ENCODE measurements at regions not wholly inside any gene's neighbourhood (a gene's known extent, or its start where the extent isn't known, plus 50 kb on each side); places are given as distances from the start of the nearest gene placed in this dataset.

- no peaks in the 10 kb centered on the region for H3K79me2 ChIP-seq (ENCODE audit: control insufficient read depth, insufficient read depth, low read length)
- in situ Hi-C loops (cut with MboI) = no loop called here
- ChIA-PET CTCF (ENCODE audit: low intra/inter-chr PET ratio) (no interaction called here), POLR2A (no interaction called here)
- no peaks in the 10 kb centered on the region for H3K36me3 ChIP-seq (ENCODE audit: control insufficient read depth, insufficient read depth, low read length)
- 0% methylated on average over 1 of the region's 1 CpG for WGBS (ENCODE audit: insufficient coverage, low coverage, missing lambda C conversion rate)
- H3K4me2 ChIP-seq (ENCODE audit: insufficient read depth, low read length) = no peak overlapping the region
- no peaks in the 10 kb centered on the region for H3K4me1 ChIP-seq (replicated peaks in 1 of 2; ENCODE audit: control insufficient read depth in 2 of 2, insufficient read depth in 2 of 2, low read length in 2 of 2)
- intact Hi-C loops (cut with micrococcal nuclease) = loop anchor here (5.0 kb wide), 1 partner anchor 48 kb away; no protein-coding TSS in a partner anchor
- TF ChIP-seq ZNF280B (CRISPR knock-in tag; IDR thresholded peaks at IDR 0.05) (0 out of 2 replicates have a peak, but pooled peaks have one; percentile 52), MTA1 (IDR thresholded peaks at IDR 0.05; ENCODE audit: borderline replicate concordance) (no peak), ELF2 (CRISPR knock-in tag; IDR thresholded peaks at IDR 0.05) (0 out of 2 replicates have a peak, but pooled peaks have one; percentile 53), HDAC6 (IDR thresholded peaks at IDR 0.05; ENCODE audit: low read depth, low read length) (no peak)
- H3K9me3 ChIP-seq (replicated peaks; ENCODE audit: control insufficient read depth, insufficient read depth, low read depth, low read length) = peaks cover 7% of the 10 kb centered on the region
- no peak overlapping the region for H3K9ac ChIP-seq (ENCODE audit: insufficient read depth in 1 of 2, low read depth in 2 of 2, low read length in 2 of 2)
- no peaks in the 10 kb centered on the region for H3K9me1 ChIP-seq (ENCODE audit: control insufficient read depth, insufficient read depth, low read length)
- H3K27ac ChIP-seq (ENCODE audit: extremely low read depth, low read depth, low read length) = no peak overlapping the region
- DNase-seq (ENCODE audit: extremely low read depth in 1 of 4, low spot score in 3 of 4) = no peak
- H2AFZ ChIP-seq (ENCODE audit: low read depth, low read length) = no peak overlapping the region
- ATAC-seq = no peak
- no peaks in the 10 kb centered on the region for H3K27me3 ChIP-seq (ENCODE audit: control insufficient read depth in 2 of 2, insufficient read depth in 2 of 2, low read length in 2 of 2)
- no TSS peak for BruUV-seq (replicated peaks)
- H3K4me3 ChIP-seq = no peak overlapping the region
- no peak for FAIRE-seq
- no peaks in the 10 kb centered on the region for H4K20me1 ChIP-seq (replicated peaks; ENCODE audit: control insufficient read depth, insufficient read depth, low read length)
These were observed 1377.2 kb upstream of the MIR17HG start for GRCh38 chr13:89970353-89970709.

GRCh38 chr13:89977203-89977602 is 1370.3 kb upstream of the MIR17HG start:
- Histone ChIP-seq H3K36me3 (ENCODE audit: control insufficient read depth, insufficient read depth, low read length) (no peaks in the 10 kb centered on the region), H4K20me1 (replicated peaks; ENCODE audit: control insufficient read depth, insufficient read depth, low read length) (no peaks in the 10 kb centered on the region), H2AFZ (ENCODE audit: low read depth, low read length) (no peak overlapping the region), H3K4me3 (no peak overlapping the region), H3K4me1 (replicated peaks in 1 of 2; ENCODE audit: control insufficient read depth in 2 of 2, insufficient read depth in 2 of 2, low read length in 2 of 2) (no peaks in the 10 kb centered on the region), H3K9me3 (replicated peaks; ENCODE audit: control insufficient read depth, insufficient read depth, low read depth, low read length) (no peaks in the 10 kb centered on the region; the same call in none of the 2 replicates), H3K79me2 (ENCODE audit: control insufficient read depth, insufficient read depth, low read length) (no peaks in the 10 kb centered on the region), H3K27me3 (ENCODE audit: control insufficient read depth in 2 of 2, insufficient read depth in 2 of 2, low read length in 2 of 2) (no peaks in the 10 kb centered on the region), H3K27ac (ENCODE audit: extremely low read depth, low read depth, low read length) (no peak overlapping the region), H3K4me2 (ENCODE audit: insufficient read depth, low read length) (no peak overlapping the region), H3K9me1 (ENCODE audit: control insufficient read depth, insufficient read depth, low read length) (no peaks in the 10 kb centered on the region), H3K9ac (ENCODE audit: insufficient read depth in 1 of 2, low read depth in 2 of 2, low read length in 2 of 2) (no peak overlapping the region)
- intact Hi-C loops (cut with micrococcal nuclease) (no loop called here), in situ Hi-C loops (cut with MboI) (no loop called here)
- ChIA-PET CTCF (ENCODE audit: low intra/inter-chr PET ratio) (interaction anchor here (0.7 kb wide), 1 partner anchor 18 kb away, joined by 3 read pairs; no protein-coding TSS in a partner anchor), POLR2A (interaction anchor here (0.6 kb wide), 1 partner anchor 1199 kb away, joined by 3 read pairs; no protein-coding TSS in a partner anchor)
- ATAC-seq (no peak), DNase-seq (ENCODE audit: extremely low read depth in 1 of 4, low spot score in 3 of 4) (no peak), FAIRE-seq (no peak)
- BruUV-seq (replicated peaks) = no TSS peak
- WGBS (ENCODE audit: insufficient coverage, low coverage, missing lambda C conversion rate) = 0% methylated on average over 3 of the region's 3 CpGs
- TF ChIP-seq CBX5 (IDR thresholded peaks at IDR 0.05; ENCODE audit: borderline replicate concordance, low read depth) (0 out of 2 replicates have a peak, but pooled peaks have one; percentile 20), NR2C1 (IDR thresholded peaks at IDR 0.05) (no peak), NR2C1 (tag; IDR thresholded peaks at IDR 0.05) (no peak)
- TF ChIP-seq, protein P1, sequence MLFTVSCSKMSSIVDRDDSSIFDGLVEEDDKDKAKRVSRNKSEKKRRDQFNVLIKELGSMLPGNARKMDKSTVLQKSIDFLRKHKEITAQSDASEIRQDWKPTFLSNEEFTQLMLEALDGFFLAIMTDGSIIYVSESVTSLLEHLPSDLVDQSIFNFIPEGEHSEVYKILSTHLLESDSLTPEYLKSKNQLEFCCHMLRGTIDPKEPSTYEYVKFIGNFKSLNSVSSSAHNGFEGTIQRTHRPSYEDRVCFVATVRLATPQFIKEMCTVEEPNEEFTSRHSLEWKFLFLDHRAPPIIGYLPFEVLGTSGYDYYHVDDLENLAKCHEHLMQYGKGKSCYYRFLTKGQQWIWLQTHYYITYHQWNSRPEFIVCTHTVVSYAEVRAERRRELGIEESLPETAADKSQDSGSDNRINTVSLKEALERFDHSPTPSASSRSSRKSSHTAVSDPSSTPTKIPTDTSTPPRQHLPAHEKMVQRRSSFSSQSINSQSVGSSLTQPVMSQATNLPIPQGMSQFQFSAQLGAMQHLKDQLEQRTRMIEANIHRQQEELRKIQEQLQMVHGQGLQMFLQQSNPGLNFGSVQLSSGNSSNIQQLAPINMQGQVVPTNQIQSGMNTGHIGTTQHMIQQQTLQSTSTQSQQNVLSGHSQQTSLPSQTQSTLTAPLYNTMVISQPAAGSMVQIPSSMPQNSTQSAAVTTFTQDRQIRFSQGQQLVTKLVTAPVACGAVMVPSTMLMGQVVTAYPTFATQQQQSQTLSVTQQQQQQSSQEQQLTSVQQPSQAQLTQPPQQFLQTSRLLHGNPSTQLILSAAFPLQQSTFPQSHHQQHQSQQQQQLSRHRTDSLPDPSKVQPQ (CRISPR knock-in tag; IDR thresholded peaks at IDR 0.05; ENCODE audit: borderline replicate concordance) = no peak
- TF ChIP-seq, protein P2, sequence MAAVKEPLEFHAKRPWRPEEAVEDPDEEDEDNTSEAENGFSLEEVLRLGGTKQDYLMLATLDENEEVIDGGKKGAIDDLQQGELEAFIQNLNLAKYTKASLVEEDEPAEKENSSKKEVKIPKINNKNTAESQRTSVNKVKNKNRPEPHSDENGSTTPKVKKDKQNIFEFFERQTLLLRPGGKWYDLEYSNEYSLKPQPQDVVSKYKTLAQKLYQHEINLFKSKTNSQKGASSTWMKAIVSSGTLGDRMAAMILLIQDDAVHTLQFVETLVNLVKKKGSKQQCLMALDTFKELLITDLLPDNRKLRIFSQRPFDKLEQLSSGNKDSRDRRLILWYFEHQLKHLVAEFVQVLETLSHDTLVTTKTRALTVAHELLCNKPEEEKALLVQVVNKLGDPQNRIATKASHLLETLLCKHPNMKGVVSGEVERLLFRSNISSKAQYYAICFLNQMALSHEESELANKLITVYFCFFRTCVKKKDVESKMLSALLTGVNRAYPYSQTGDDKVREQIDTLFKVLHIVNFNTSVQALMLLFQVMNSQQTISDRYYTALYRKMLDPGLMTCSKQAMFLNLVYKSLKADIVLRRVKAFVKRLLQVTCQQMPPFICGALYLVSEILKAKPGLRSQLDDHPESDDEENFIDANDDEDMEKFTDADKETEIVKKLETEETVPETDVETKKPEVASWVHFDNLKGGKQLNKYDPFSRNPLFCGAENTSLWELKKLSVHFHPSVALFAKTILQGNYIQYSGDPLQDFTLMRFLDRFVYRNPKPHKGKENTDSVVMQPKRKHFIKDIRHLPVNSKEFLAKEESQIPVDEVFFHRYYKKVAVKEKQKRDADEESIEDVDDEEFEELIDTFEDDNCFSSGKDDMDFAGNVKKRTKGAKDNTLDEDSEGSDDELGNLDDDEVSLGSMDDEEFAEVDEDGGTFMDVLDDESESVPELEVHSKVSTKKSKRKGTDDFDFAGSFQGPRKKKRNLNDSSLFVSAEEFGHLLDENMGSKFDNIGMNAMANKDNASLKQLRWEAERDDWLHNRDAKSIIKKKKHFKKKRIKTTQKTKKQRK (IDR thresholded peaks at IDR 0.05; ENCODE audit: borderline replicate concordance, low read depth, low read length) = no peak

Measured in K562 (cell line).